Suprapubic skin (tissue), 3 donors: ENCODE measurements at regions not wholly inside any gene's neighbourhood (a gene's known extent, or its start where the extent isn't known, plus 50 kb on each side); places are given as distances from the start of the nearest gene placed in this dataset.

Source experiments
- POLR2AphosphoS5 ChIP-seq, 3 donors: sonication (generic); formaldehyde crosslinking; IDR thresholded peaks; one replicate each; pipeline ENCODE4 v1.6.1; 2017; ENCODE audit warnings: antibody characterized with exemption in 3 of 3
- TF ChIP-seq, protein P1 (sequence below), 2 donors: fragments of 200-600 bp in 1 of 2; fragments of 450-650 bp in 1 of 2; sonication (generic) in 1 of 2; IDR thresholded peaks; one replicate each; pipeline ENCODE4 v1.5.1; 2016 to 2019; ENCODE audit warnings: antibody characterized with exemption in 2 of 2, mild to moderate bottlenecking in 1 of 2, moderate library complexity in 1 of 2

DNA sequence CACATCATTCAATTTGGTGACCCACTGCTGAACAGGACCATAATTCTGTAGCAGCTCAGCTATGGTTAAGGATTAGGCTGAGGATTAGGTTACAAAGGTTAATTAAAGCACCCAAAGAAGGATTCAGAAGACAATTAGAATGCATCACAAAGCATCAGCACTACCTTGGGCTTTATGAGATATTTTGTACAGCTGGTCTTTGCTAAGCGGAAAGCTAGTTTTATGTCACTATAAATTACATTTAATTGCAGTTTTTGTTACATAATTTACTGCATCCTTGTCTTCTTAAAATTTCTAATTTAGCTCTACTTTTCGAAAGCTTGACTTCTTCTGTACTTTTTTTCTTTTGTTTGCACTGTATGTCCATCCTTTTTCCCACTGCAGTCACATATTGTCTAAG lies 711.5 kb downstream of the RPS29 start:
- TF ChIP-seq, protein P1, sequence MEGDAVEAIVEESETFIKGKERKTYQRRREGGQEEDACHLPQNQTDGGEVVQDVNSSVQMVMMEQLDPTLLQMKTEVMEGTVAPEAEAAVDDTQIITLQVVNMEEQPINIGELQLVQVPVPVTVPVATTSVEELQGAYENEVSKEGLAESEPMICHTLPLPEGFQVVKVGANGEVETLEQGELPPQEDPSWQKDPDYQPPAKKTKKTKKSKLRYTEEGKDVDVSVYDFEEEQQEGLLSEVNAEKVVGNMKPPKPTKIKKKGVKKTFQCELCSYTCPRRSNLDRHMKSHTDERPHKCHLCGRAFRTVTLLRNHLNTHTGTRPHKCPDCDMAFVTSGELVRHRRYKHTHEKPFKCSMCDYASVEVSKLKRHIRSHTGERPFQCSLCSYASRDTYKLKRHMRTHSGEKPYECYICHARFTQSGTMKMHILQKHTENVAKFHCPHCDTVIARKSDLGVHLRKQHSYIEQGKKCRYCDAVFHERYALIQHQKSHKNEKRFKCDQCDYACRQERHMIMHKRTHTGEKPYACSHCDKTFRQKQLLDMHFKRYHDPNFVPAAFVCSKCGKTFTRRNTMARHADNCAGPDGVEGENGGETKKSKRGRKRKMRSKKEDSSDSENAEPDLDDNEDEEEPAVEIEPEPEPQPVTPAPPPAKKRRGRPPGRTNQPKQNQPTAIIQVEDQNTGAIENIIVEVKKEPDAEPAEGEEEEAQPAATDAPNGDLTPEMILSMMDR (IDR thresholded peaks at IDR 0.05) = no peak
- TF ChIP-seq POLR2AphosphoS5 (IDR thresholded peaks at IDR 0.05) = no peak
